ELF-1 (cell line): ENCODE measurements at regions not wholly inside any gene's neighbourhood (a gene's known extent, or its start where the extent isn't known, plus 50 kb on each side); places are given as distances from the start of the nearest gene placed in this dataset.

ENCODE experiments used
- DNase-seq: peaks from one replicate; pipeline ENCODE4 v3.0.0-alpha.2; 2016; ENCODE audit warnings: low read depth, low spot score

DNA sequence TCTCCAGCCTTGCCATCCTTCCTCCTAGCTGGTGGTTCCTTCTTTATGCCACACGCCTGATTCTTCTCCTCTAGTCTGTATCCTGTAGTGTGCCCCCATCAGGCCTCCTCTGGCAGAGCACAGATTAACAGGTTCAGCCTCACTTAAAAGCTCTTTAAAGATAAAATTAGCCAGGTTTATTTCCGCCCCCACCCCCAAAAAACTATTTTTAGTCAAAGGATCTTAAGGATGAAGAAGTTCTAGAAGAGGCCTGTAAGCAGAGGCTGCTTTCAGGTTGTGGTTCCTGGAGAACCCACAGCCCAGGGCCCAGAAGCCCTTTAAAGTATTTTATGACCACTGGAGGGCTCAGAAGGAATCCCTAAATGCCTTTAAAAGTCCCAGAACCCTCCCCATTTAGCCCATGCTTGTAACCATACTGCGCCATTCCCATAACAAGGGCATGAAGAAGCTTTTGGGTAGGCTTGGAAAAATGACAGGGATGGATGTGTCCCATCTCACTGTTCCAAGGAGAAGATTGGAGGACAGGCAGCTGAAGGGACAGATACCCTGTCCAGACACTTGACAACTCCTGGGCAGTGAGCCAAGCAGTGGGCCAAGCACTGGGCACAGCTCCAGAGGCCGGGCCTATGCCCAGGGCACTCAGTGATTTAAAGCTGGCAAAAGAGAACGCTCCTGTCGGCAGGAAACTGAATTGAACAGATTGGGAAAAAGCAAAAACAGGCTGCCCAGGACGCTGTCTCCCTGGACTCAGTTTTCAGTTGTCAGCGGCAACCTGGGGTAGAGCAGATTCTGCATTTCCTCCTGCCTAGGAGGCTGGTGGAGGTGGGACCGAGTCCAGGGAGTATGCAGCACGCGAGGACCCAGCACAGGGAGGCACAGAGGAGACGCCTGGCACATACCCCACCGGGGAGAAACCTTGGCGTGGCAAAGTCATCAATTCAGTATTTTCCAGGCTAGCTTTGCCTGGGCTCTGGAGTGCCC, 106.3 kb upstream of the SSBP2 start:
- peak; percentile 42 for DNase-seq

DNA sequence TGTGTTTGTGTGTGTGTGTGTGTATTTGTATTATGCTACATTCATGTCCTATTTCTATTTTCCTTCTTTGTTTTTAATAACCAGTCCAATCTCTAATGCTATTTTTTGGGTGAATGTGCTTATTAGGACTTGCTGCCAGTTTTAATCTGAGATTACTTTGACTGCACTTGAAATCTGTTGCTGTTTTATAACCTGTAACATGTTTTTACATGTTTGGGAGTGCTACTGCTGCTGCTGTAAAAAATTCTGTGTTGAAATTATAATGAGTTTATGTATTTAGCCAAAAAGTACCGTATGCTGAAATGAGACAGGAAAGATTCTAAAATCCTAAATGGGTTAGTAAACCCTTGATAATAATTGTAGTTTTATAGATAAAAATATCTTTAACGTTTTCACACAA, 104.7 kb upstream of the SSBP2 start:
- DNase-seq: no peak

DNA sequence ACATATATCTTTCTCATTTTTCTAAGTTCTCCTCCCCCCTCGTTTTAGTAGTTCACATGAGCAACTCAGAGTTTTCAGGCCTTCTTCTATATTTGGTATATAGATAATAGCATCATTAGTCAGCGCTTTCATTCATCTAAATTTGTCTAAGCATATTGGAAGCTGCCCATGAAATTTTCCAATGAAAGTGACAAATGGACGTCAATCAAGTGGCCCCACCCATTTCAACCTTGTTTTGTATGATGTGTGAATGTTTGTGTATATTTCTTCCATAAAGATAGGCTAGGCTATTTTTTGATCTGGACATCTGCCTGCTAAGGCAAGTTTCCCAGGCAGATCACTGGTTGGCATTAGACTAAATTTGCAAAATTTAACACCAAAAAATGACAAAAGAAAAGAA, 104.0 kb upstream of the SSBP2 start:
- DNase-seq: no peak

DNA sequence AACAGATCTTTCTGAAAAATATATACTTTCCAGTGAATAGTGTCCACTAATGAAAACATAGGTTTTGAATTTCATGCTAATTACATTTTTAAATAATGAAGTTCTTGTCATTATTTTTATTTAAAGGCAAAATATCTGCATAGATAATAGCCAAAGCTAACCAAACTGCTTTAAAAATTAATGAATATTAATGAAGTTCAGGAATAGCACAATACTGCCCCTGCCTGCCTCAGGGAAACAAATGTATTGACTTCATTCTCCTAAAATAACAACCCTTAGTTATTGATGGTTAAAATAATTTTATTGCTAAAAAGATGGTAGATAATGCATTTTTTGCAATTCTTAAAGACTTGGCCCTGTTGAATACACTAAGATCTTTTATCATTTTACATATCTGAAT, 103.6 kb upstream of the SSBP2 start:
- no peak for DNase-seq

DNA sequence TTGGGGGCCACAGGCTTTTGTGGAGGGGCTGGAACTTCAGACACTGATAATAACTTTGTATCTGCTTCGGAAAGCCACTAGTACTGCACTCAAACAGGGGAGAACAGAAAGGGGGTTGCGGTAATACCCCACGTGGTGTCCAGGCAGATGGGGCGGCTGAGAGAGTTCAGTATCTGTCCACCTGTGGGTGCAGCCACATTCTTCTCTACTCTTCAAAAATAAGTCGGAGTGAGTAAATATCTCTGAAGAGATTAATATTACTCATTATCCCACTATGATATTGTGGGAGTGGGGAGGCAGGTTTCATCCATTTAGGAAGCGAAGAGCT, 102.1 kb upstream of the SSBP2 start:
- DNase-seq: no peak

DNA sequence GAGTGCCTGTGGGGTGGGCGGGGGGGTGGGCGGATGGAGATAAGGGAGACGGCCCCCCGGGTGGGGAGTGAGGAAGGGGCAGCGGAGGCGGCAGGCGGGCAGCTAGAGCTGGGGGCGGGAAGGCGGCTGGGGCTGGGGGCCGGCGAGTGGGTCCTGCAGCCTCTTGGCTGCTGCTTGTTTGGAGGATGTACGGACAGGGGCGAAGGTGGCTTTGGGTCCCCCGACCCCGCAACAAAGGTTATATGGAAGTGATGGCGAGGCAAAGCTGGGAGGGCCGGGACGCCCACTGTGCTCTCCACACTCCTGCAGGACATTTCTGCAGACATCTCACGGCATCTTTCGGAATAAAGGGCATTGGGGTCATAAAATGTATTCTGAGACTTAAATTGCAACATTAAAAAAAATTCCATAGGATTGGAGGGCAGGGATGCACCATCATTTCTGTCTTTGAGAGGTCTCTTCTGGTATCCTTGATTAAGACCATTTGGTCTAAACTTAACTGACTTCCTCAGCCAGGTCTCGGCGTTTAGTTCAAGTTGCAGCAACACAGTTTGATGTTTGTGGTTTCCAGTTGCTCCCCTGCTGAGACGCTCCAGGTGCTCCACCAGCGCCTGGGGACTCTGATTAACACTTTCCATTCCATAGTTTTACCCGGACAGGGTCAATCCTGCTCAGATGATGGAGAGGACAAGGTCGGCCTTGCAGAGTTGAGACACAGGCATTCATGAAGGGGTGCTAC, 101.6 kb upstream of the SSBP2 start:
- peak; percentile 78 for DNase-seq

DNA sequence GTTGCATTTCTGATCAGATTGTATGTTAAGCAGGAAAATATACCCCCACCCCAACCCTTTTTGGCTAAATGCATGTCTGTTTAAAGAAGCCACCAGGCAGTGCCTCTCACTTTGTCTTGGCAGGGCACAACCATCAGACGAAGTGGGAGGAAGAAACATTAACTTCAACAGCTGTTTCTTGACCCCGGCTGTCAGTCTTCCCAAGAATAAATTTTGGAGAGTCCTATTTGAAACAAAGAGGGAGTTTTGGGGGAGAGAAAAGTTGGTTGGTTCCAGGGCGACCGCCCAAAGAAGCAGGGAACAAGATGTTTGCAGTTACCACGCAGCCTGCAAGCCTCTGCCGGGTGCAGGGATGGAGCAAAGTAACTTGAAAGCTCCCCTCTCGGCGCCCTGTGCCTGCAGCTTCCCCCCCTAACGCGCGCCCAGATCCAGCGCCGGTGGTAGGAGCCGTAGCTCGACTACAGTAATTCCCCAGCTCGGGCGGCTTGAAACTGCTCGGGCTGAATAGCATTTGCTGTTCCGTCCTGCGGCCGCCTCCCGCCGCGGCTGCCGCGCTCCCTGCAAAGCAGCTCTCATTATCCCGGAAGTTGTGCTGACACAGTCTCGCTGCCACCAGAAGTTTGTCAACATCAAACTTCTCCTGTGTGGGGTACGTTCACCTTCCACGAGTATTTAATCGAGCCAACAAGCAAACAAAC, 100.7 kb upstream of the SSBP2 start:
- peak; percentile 98 for DNase-seq

DNA sequence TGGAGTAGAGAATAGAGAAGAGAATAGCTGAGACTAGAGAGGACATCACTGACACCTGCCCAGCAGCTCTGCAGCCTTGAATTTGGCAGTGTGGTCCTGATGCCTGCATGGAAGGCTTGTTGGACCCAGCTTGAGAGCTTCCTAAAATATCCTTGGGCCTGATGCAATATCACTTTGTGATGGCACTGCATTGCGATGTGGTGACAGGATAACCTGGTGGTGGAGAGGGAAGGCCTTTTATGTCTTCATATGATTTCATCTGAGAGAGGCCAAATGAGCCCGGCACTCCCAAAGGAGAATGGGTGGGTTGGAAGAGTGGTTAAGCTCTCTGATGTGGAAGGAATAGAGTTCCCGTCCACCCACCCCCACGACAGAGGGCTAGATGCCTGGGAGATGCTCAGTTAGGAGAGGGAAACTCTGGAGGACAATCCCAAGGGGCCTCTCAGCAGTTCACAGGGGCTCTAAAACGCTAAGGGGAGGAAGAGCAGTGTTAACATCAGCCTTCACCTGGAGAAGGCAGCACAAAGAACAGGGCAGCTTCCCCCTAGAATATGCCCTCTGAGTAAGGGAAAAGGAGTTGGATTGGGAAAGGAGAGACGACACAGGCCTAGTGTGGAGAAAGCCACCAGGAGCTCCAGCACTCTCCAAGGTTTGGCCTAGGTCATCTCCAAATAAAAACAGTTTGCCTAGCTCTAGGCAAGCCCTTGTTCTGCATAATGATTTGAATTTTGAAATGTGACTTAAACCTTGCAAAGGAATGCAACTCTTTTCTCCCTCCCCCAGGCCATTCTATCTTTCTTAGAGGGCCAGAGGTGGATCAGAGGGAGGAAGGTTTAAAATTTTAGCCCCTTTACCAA, 99.8 kb upstream of the SSBP2 start:
- no peak for DNase-seq

DNA sequence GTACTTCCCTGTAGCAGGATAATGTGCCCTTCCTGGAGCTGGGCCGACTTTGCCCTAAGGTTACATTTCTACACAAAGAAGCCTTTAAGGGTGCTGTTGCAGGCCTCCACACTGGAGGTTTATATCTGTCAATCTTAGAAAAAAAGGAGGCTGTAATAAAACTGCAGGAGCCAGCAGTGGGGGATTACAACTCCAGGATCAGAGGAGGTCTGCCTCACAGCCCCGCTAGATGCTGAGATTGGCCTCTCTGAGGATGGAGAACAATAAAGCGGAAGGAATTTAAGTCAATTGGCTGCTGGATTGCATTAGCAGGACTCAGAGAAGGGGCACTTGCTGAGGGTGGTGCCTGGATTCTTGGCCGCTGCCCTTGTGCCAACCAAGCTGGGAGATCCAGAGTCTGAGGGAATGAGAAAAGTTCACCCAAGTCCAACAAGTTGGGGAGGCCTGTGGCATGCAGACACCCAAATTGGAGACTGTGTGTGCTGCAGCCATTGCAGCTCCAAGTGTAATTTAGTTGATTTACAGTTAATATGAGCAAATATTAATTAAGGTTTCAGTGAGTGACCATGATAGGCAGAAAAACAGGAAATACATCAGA, 99.0 kb upstream of the SSBP2 start:
- DNase-seq: peak; percentile 43

DNA sequence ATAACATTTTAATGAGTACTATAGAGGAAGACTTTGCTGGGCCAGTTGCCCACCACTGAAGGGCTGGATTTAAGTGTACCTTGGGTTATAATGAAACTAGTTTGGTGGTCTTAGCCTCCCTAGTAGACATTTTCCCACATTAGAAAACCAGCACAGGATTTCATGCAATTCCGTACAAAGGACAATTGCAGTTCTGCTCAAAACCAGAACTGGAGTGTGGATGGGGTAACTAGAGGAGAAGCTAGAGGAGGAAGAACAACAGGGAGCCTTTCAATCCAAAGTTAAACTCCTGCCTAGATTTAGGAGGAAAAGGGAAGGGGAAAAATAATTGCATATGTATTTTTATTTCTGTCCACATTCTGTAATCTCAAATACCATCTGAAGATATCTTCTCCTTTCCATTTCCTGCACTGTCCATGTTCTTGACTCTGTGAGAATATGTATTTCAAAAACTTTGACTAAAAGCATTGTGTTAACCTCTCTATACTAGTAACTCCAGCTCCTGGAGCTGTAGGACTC, 97.5 kb upstream of the SSBP2 start:
- no peak for DNase-seq

DNA sequence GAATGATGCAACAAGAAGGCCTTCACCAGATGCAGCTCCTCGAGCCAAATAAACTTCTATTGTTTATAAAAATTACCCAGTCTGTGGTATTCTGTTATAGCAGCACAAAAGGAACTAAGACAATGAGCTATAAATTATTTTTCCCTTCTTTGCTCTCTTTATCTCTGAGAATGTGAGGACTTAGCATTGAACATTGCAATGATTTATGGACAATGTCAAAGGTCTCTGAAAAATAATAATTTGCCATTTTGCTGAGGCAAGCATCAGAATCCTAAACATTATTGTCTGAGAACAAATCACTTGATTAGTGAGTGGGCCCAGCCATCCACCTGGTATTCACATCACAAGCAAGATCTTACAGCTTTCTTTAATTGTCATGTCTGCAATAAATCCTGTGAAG, 95.4 kb upstream of the SSBP2 start:
- DNase-seq: no peak

DNA sequence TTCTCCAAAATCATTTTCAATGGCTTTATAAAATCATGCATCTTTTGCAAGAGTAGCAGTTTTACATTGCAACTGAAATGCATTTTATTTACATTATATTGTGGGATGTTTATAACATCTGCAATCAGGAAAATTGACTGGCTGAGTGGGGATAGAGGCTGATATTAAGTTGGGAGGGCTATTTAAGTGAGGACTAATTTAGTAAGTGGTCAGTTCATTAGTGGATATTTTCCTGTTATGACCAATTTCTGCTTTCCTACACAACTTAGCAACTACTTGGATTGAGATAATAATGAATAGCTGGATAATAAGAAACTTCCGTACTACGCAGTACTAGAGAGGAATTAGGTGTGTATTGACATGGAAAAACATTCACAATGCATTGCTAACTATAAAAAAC, 92.9 kb upstream of the SSBP2 start:
- DNase-seq: no peak

DNA sequence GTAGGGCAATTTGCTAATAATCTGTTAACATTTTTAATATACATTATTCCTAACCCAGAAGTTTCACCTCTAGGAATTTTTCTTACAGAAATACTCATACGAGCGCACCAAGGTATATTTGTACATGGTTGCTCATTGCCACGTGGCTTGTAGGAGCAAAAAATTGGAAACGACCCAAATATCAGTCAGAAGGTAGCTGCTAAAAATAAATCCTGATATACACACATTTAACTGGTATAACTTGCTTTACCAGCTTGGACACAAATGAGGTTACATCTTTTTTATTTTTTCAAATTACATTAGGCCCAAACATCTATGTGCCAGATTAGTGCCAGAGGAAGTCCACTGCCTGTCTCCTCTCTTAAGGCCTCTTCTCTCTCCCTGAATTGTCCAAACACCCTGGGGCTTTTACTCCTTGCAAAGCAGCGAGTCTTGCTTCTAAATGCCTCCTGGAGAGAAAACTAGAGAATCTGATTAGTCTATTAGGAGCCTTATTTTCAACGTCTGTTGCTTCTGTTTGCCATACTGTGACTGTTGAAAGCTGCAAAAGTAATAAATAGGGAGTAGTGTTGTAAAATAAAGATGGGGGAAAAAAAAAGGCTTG, 92.0 kb upstream of the SSBP2 start:
- DNase-seq: peak; percentile 41

DNA sequence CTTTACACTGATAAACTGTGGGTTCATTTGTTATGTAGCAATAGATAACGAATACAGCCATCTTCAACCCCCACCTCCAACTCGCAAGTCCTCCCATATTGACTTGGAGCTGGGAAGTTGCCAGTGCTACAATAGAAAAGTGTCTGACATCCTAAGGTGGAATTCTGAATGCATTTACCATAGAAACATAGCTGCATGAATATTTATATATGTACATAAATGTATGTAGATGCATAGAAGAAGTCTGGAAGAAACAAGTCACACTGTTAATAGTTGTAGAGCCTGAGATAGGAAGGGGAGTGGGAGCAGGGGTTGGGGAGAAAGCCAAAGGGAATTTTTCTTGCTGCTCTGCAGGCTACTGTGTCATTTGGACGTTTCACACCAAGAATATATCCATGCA, 88.1 kb upstream of the SSBP2 start:
- no peak for DNase-seq

DNA sequence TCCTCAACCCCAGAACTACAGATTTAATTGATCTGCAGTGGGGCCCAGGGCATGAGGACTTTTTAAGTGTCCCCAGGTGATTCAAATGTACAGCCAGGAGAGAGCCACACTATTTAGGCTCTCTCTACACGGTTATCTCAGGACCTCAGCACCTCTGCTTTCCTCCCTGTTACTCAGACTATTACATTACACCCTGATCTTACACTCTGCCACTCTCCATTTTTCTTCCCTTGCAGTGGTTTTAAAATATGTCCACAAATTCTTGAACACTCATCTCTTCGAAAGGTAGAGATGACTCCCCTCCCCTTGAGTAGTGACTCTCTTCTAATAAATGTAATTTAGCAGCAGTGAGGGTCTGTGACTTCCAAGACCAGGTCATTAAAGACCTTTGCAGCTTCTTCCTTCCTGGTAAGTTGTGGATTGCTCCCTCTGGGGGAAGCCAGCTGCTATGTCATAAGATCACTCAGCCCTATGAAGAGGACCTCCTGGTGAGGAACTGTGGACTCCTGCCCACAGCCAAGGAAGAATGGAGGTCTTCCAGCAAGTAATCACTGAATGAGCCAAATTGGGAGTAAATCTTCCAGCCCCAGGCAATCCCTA, 87.5 kb upstream of the SSBP2 start:
- DNase-seq: peak; percentile 52

DNA sequence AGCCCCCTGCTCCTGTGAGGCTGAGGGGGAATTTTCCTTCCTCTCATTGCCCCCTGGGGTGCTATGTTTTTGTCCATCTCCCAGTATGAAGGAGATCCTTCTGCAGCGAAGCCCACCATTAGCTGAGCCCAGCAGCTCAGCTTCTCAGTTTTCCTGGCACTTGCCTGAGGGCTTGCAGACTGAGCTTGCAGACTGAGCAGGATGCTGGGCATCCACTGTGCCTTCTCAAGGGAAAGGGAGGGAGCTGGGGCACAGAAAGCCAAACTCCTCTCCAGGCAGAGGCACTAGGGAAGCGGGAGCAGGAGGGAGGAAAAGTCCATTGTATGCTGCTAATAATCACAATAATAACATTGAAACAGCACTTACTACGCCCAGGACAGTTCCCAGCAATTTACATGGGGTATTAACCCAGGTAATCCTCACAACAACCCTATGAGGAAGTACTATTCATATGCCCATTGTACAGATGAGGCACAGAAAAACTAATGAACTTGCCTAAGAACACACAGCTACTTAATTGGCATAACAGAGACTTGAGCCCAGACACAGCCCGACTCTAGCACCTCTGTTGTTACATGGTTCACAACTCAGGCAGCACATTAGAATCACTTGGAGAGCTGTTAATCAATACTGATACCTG, 86.9 kb upstream of the SSBP2 start:
- peak; percentile 42 for DNase-seq

DNA sequence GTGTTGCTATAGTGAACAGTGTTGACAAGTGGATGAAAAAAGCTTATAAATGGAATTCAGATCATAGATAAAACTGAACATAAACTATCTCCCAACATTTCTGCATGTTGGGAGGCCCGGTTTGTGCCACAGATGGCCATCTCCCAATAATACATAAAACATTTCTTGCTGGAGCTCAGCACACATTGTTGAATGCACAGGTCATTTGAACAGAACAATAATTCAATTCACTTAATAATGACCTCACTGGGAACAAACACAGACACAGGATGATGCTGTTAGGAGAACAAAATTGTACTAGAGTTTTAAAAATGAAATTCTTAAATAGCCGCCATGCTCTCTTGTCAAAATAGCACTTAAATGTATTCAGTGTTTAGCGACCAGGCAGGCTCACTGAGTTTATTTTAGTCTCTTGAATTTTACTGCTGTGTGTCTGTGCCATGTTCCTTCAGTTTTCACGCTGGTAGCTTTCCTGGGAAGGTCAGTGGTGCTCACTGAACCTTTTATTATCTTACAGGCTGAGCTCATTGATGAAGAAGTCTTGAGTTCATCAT, 85.0 kb upstream of the SSBP2 start:
- no peak for DNase-seq

DNA sequence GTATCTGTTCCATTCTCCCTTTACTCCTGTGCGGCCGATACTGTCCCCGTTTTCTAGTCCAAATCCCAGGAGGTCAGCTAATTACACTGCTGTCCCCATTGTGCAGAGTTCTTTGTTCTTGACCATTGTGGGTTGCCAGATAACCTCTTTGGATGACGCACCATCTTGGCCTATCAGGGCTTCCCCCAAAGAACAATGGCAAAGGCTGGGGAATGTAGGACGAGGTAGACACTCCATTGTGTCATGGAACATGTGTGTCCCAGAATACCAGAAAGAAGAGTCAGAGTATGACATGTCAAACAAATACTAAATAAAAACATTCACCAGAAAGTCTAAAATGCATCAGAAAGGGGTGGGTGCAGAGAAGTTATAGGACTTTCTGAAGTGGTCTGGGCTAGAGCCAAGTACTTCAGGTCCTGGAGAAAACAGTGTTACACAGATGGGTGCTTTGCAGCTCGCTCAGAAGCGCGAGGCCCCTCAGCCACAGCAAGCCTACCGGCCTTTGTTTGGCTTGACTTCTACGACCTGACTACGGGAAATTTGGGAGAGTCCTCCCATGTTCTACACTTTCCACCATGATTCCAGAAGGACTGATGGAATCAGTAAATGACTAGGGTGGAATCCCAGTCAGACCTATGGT, 83.2 kb upstream of the SSBP2 start:
- no peak for DNase-seq

DNA sequence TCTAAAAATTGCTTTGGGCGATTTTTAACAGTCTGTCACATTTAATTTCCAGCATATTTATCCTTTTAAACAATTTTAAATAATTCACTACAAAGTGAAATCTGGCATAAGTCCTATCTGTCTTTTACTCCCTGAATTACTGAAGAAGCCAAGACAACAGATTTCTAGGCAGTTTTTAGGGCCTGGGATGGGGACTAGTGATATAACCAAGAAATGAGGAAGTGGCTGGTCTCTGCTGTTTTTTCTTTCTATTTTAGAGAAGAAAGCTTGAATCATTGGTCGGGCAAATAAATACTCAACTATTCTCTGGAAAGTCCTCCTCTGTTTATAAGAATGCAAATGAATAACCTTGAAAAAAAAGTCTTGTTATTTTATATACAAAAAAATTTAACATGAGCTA, 79.7 kb upstream of the SSBP2 start:
- no peak for DNase-seq
